GM12878 (cell line): ENCODE measurements at regions not wholly inside any gene's neighbourhood (a gene's known extent, or its start where the extent isn't known, plus 50 kb on each side); places are given as distances from the start of the nearest gene placed in this dataset.

Source experiments
- ATAC-seq: fragments of 200-7000 bp; cut with Tn5 transposase; 3 replicates; pipeline ENCODE4 v1.9.1; 2020; ENCODE audit warnings: mild to moderate bottlenecking, moderate library complexity
- BruUV-seq: library from RNA; stranded (reverse); fragments of 400-500 nt; replicated peaks from 2 replicates; lab custom pipeline; 2021; lab: Mats Ljungman, UMichigan
- CTCF ChIA-PET: fragments of 300-600 bp; sonication (Branson Sonifier 250); formaldehyde crosslinking; extraction: SDS; loops from one replicate; lab custom pipeline; 2021; ENCODE audit warnings: inconsistent platforms; lab: Yijun Ruan, JAX
- POLR2A ChIA-PET: fragments of 350-600 bp; formaldehyde crosslinking; extraction: SDS; loops from one replicate; lab custom pipeline; 2021; ENCODE audit warnings: inconsistent platforms; lab: Charles Lee
- RAD21 ChIA-PET: fragments of 300-600 bp; sonication (Branson Sonifier 250); formaldehyde crosslinking; loops from one replicate; lab custom pipeline; 2023; ENCODE audit warnings: antibody characterized with exemption; ENCODE audit not compliant: unreplicated experiment; lab: Charles Lee
- SMC1A ChIA-PET: fragments of 300-600 bp; sonication (Branson Sonifier 250); formaldehyde crosslinking; loops from one replicate; lab custom pipeline; 2023; ENCODE audit not compliant: unreplicated experiment, uncharacterized antibody; lab: Charles Lee
- DNase-seq: peaks from one replicate; pipeline ENCODE4 v3.0.0-alpha.2; 2011; ENCODE audit warnings: low read depth, low spot score
- FAIRE-seq: peaks from 3 replicates; lab custom pipeline; 2011; peaks lifted over from hg19 to GRCh38; lab: Jason Lieb, UNC
- H2AFZ ChIP-seq: 2 replicates; pipeline ENCODE4 v1.6.0; 2011; ENCODE audit warnings: low read depth, low read length, control low read depth; ENCODE audit not compliant: control insufficient read depth
- H3K27ac ChIP-seq: 2 replicates; pipeline ENCODE4 v1.5.1; 2011; ENCODE audit warnings: control low read depth; ENCODE audit not compliant: control insufficient read depth, insufficient read depth
- H3K27me3 ChIP-seq, 2 experiments: replicated peaks in 1 of 2; 2 replicates each; pipeline versions ENCODE4 v1.6.0 to v1.6.1; 2011; ENCODE audit warnings: low read length in 1 of 2; ENCODE audit not compliant: control insufficient read depth in 2 of 2, insufficient read depth in 2 of 2
- H3K36me3 ChIP-seq, 2 experiments: 2 replicates each; pipeline ENCODE4 v1.5.1; 2011; ENCODE audit warnings: low read length in 1 of 2; ENCODE audit not compliant: control insufficient read depth in 2 of 2, insufficient read depth in 2 of 2
- H3K4me1 ChIP-seq: 2 replicates; pipeline ENCODE4 v1.6.1; 2011; ENCODE audit warnings: mild to moderate bottlenecking, low read length, moderate library complexity, mixed read lengths; ENCODE audit not compliant: control insufficient read depth, insufficient read depth
- H3K4me2 ChIP-seq: 2 replicates; pipeline ENCODE4 v1.6.0; 2011; ENCODE audit warnings: control low read depth; ENCODE audit not compliant: control insufficient read depth, insufficient read depth
- H3K4me3 ChIP-seq: fragments of 200-600 bp; sonication (generic); 2 replicates; pipeline ENCODE4 v1.5.1; 2016
- H3K79me2 ChIP-seq: 2 replicates; pipeline ENCODE4 v1.6.0; 2011; ENCODE audit warnings: low read length; ENCODE audit not compliant: control insufficient read depth, insufficient read depth
- H3K9ac ChIP-seq: 2 replicates; pipeline ENCODE4 v1.8.0; 2011; ENCODE audit warnings: low read length, control low read depth, mixed read lengths; ENCODE audit not compliant: control insufficient read depth, insufficient read depth
- H3K9me3 ChIP-seq: replicated peaks from 3 replicates; pipeline ENCODE4 v1.5.1; 2011; ENCODE audit warnings: mild to moderate bottlenecking, low read length; ENCODE audit not compliant: control insufficient read depth, insufficient read depth
- H4K20me1 ChIP-seq: 2 replicates; pipeline ENCODE4 v1.6.0; 2011; ENCODE audit not compliant: control insufficient read depth, insufficient read depth
- CBX3 ChIP-seq: fragments of 200-600 bp; sonication (generic); IDR thresholded peaks from 2 replicates; pipeline ENCODE4 v1.6.1; 2016; ENCODE audit warnings: low read depth, borderline replicate concordance
- IKZF1 ChIP-seq: fragments of 450-650 bp; conservative IDR thresholded peaks from 2 replicates; pipeline ENCODE4 v1.6.1; 2017; ENCODE audit warnings: antibody characterized with exemption, mild to moderate bottlenecking
- JUND ChIP-seq: IDR thresholded peaks from 2 replicates; pipeline ENCODE4 v1.6.1; 2012; ENCODE audit warnings: low read depth, mild to moderate bottlenecking, low read length, improper control_type of control experiment, moderate library complexity
- KAT2A ChIP-seq: conservative IDR thresholded peaks from 2 replicates; pipeline ENCODE4 v1.6.1; 2011; ENCODE audit warnings: low read depth, low read length; ENCODE audit not compliant: control insufficient read depth
- MYB ChIP-seq: fragments of 150-350 bp; IDR thresholded peaks from 2 replicates; pipeline ENCODE4 v1.6.1; 2014; ENCODE audit warnings: mild to moderate bottlenecking, low read depth, low read length, borderline replicate concordance
- NFYB ChIP-seq: IDR thresholded peaks from 2 replicates; pipeline ENCODE4 v1.6.1; 2011; ENCODE audit warnings: low read depth, mild to moderate bottlenecking, low read length, improper control_type of control experiment, moderate library complexity; ENCODE audit not compliant: insufficient read depth
- POLR2A ChIP-seq: IDR thresholded peaks from 2 replicates; pipeline ENCODE4 v1.6.1; 2011; ENCODE audit warnings: low read depth, mild to moderate bottlenecking, low read length
- SRF ChIP-seq, 2 experiments: IDR thresholded peaks; 2 replicates each; pipeline ENCODE4 v1.6.1; 2011; ENCODE audit warnings: low read depth in 2 of 2, low read length in 2 of 2, mild to moderate bottlenecking in 1 of 2, moderate library complexity in 1 of 2
- TCF12 ChIP-seq: IDR thresholded peaks from 2 replicates; pipeline ENCODE4 v1.6.1; 2011; ENCODE audit warnings: low read depth, mild to moderate bottlenecking, low read length
- ZBED1 ChIP-seq: IDR thresholded peaks from 2 replicates; pipeline ENCODE4 v1.6.1; 2016; ENCODE audit warnings: borderline replicate concordance
- WGBS: methylation state at CpG from one replicate; pipeline ENCODE4 v1.1.6; 2016; ENCODE audit warnings: low lambda C conversion rate; ENCODE audit not compliant: insufficient replicate concordance, insufficient coverage; ENCODE audit errors: missing lambda C conversion rate; 5-methylcytosine and 5-hydroxymethylcytosine counted together
- in situ Hi-C: fragments of 300-500 bp; cut with MboI; formaldehyde crosslinking; loops from 9 replicates; pipeline ENCODE4 v1.14.3; 2018; ENCODE audit warnings: mixed read lengths
- intact Hi-C: fragments of 100-400 bp; cut with micrococcal nuclease; formaldehyde crosslinking; loops from one replicate; pipeline ENCODE4 v1.14.2; 2022; ENCODE audit not compliant: unreplicated experiment
- TF ChIP-seq, protein P1 (sequence below): IDR thresholded peaks from 2 replicates; pipeline ENCODE4 v1.6.1; 2012; ENCODE audit warnings: mild to moderate bottlenecking, low read depth, low read length
- TF ChIP-seq, protein P2 (sequence below): IDR thresholded peaks from 2 replicates; pipeline ENCODE4 v1.6.1; 2012; ENCODE audit warnings: improper control_type of control experiment, low read depth, low read length; ENCODE audit not compliant: insufficient replicate concordance
- TF ChIP-seq, protein P3 (sequence below): fragments of 450-650 bp; IDR thresholded peaks from 2 replicates; pipeline ENCODE4 v1.6.1; 2017; ENCODE audit warnings: mild to moderate bottlenecking, moderate library complexity

DNA sequence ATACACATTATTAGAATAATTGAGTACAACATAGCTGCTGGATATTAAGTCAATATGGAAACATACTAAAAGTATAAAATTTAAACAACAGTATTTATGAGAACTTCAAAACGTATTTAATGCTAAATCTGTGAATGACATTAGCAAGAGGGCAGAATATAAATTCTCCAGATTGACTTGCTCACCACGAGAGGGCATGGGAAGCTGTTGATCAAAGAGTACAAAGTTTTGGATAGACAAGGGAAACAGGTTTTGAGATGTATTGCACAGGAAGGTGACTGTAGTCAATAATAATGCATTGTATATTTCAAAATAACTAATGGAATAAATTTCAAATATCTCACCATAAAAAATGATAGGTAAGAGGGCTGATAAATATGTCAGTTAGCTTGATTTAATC lies 768.2 kb downstream of the CENPC start:
- H3K36me3 ChIP-seq, result no peaks in the 10 kb centered on the region
- H3K27ac ChIP-seq, result no peak overlapping the region
- H3K9ac ChIP-seq, result no peak overlapping the region
- FAIRE-seq (no peak), ATAC-seq (no peak), DNase-seq (no peak)
- H4K20me1 ChIP-seq, result no peaks in the 10 kb centered on the region
- H3K4me2 ChIP-seq, result no peak overlapping the region
- H3K79me2 ChIP-seq, result no peaks in the 10 kb centered on the region
- intact Hi-C loops, result no loop called here
- no peak overlapping the region for H3K4me3 ChIP-seq
- CTCF ChIA-PET, result no interaction called here
- BruUV-seq, result no TSS peak
- SMC1A ChIA-PET, result interaction anchor here (0.6 kb wide), 1 partner anchor 1147 kb away, joined by 4 read pairs; no protein-coding TSS in a partner anchor
- in situ Hi-C loops, result no loop called here
- RAD21 ChIA-PET, result no interaction called here
- no peak overlapping the region for H2AFZ ChIP-seq
- no peaks in the 10 kb centered on the region for H3K9me3 ChIP-seq
- H3K4me1 ChIP-seq, result no peaks in the 10 kb centered on the region
- H3K27me3 ChIP-seq, result no peaks in the 10 kb centered on the region
- POLR2A ChIA-PET, result no interaction called here
- 0% methylated on average over 2 of the region's 2 CpGs for WGBS
- TF ChIP-seq, protein P1, sequence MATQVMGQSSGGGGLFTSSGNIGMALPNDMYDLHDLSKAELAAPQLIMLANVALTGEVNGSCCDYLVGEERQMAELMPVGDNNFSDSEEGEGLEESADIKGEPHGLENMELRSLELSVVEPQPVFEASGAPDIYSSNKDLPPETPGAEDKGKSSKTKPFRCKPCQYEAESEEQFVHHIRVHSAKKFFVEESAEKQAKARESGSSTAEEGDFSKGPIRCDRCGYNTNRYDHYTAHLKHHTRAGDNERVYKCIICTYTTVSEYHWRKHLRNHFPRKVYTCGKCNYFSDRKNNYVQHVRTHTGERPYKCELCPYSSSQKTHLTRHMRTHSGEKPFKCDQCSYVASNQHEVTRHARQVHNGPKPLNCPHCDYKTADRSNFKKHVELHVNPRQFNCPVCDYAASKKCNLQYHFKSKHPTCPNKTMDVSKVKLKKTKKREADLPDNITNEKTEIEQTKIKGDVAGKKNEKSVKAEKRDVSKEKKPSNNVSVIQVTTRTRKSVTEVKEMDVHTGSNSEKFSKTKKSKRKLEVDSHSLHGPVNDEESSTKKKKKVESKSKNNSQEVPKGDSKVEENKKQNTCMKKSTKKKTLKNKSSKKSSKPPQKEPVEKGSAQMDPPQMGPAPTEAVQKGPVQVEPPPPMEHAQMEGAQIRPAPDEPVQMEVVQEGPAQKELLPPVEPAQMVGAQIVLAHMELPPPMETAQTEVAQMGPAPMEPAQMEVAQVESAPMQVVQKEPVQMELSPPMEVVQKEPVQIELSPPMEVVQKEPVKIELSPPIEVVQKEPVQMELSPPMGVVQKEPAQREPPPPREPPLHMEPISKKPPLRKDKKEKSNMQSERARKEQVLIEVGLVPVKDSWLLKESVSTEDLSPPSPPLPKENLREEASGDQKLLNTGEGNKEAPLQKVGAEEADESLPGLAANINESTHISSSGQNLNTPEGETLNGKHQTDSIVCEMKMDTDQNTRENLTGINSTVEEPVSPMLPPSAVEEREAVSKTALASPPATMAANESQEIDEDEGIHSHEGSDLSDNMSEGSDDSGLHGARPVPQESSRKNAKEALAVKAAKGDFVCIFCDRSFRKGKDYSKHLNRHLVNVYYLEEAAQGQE, result no peak
- TF ChIP-seq MYB (no peak), NFYB (no peak), SRF (IDR thresholded peaks at IDR 0.05; ENCODE audit: low read depth in 2 of 2, low read length in 2 of 2) (no peak), TCF12 (no peak), IKZF1 (no peak), ZBED1 (no peak), POLR2A (no peak), KAT2A (no peak), JUND (no peak), CBX3 (no peak)
- TF ChIP-seq, protein P2, sequence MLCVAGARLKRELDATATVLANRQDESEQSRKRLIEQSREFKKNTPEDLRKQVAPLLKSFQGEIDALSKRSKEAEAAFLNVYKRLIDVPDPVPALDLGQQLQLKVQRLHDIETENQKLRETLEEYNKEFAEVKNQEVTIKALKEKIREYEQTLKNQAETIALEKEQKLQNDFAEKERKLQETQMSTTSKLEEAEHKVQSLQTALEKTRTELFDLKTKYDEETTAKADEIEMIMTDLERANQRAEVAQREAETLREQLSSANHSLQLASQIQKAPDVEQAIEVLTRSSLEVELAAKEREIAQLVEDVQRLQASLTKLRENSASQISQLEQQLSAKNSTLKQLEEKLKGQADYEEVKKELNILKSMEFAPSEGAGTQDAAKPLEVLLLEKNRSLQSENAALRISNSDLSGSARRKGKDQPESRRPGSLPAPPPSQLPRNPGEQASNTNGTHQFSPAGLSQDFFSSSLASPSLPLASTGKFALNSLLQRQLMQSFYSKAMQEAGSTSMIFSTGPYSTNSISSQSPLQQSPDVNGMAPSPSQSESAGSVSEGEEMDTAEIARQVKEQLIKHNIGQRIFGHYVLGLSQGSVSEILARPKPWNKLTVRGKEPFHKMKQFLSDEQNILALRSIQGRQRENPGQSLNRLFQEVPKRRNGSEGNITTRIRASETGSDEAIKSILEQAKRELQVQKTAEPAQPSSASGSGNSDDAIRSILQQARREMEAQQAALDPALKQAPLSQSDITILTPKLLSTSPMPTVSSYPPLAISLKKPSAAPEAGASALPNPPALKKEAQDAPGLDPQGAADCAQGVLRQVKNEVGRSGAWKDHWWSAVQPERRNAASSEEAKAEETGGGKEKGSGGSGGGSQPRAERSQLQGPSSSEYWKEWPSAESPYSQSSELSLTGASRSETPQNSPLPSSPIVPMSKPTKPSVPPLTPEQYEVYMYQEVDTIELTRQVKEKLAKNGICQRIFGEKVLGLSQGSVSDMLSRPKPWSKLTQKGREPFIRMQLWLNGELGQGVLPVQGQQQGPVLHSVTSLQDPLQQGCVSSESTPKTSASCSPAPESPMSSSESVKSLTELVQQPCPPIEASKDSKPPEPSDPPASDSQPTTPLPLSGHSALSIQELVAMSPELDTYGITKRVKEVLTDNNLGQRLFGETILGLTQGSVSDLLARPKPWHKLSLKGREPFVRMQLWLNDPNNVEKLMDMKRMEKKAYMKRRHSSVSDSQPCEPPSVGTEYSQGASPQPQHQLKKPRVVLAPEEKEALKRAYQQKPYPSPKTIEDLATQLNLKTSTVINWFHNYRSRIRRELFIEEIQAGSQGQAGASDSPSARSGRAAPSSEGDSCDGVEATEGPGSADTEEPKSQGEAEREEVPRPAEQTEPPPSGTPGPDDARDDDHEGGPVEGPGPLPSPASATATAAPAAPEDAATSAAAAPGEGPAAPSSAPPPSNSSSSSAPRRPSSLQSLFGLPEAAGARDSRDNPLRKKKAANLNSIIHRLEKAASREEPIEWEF, result no peak
- TF ChIP-seq, protein P3, sequence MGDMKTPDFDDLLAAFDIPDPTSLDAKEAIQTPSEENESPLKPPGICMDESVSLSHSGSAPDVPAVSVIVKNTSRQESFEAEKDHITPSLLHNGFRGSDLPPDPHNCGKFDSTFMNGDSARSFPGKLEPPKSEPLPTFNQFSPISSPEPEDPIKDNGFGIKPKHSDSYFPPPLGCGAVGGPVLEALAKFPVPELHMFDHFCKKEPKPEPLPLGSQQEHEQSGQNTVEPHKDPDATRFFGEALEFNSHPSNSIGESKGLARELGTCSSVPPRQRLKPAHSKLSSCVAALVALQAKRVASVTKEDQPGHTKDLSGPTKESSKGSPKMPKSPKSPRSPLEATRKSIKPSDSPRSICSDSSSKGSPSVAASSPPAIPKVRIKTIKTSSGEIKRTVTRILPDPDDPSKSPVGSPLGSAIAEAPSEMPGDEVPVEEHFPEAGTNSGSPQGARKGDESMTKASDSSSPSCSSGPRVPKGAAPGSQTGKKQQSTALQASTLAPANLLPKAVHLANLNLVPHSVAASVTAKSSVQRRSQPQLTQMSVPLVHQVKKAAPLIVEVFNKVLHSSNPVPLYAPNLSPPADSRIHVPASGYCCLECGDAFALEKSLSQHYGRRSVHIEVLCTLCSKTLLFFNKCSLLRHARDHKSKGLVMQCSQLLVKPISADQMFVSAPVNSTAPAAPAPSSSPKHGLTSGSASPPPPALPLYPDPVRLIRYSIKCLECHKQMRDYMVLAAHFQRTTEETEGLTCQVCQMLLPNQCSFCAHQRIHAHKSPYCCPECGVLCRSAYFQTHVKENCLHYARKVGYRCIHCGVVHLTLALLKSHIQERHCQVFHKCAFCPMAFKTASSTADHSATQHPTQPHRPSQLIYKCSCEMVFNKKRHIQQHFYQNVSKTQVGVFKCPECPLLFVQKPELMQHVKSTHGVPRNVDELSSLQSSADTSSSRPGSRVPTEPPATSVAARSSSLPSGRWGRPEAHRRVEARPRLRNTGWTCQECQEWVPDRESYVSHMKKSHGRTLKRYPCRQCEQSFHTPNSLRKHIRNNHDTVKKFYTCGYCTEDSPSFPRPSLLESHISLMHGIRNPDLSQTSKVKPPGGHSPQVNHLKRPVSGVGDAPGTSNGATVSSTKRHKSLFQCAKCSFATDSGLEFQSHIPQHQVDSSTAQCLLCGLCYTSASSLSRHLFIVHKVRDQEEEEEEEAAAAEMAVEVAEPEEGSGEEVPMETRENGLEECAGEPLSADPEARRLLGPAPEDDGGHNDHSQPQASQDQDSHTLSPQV, result no peak
